Tibial nerve (tissue), 4 donors: ENCODE measurements at regions not wholly inside any gene's neighbourhood (a gene's known extent, or its start where the extent isn't known, plus 50 kb on each side); places are given as distances from the start of the nearest gene placed in this dataset.

ENCODE experiments used
- EP300 ChIP-seq, 2 donors: sonication (generic); formaldehyde crosslinking; IDR thresholded peaks; one replicate each; pipeline ENCODE4 v1.6.1; 2017; ENCODE audit warnings: antibody characterized with exemption in 2 of 2, mild to moderate bottlenecking in 1 of 2
- TF ChIP-seq, protein P1 (sequence below), 5 experiments: fragments of 200-600 bp in 3 of 5; fragments of 450-650 bp in 2 of 5; sonication (generic) in 3 of 5; IDR thresholded peaks; one replicate each; pipeline ENCODE4 v1.5.1; 2016 to 2019; ENCODE audit warnings: antibody characterized with exemption in 5 of 5, mild to moderate bottlenecking in 3 of 5, moderate library complexity in 2 of 5

DNA sequence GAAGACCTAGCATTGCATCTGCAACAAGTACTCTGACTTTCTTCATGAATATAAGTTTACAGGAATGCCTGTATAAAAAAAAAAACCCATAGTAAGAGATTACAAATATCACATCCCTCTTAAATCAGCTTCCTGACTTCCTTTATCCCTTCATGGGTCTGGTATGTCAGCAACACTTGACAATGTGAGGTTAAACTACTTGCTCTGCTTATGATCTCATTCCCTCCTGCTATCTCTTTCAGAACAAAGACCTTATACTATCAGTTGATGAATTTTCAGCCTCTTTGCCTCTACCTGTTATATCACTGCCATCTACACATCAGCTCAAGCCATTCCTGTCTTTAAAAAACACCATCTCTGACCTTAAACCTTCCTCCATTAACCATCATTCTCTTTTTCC lies 130.9 kb upstream of the SAMSN1 start:
- TF ChIP-seq, protein P1, sequence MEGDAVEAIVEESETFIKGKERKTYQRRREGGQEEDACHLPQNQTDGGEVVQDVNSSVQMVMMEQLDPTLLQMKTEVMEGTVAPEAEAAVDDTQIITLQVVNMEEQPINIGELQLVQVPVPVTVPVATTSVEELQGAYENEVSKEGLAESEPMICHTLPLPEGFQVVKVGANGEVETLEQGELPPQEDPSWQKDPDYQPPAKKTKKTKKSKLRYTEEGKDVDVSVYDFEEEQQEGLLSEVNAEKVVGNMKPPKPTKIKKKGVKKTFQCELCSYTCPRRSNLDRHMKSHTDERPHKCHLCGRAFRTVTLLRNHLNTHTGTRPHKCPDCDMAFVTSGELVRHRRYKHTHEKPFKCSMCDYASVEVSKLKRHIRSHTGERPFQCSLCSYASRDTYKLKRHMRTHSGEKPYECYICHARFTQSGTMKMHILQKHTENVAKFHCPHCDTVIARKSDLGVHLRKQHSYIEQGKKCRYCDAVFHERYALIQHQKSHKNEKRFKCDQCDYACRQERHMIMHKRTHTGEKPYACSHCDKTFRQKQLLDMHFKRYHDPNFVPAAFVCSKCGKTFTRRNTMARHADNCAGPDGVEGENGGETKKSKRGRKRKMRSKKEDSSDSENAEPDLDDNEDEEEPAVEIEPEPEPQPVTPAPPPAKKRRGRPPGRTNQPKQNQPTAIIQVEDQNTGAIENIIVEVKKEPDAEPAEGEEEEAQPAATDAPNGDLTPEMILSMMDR (IDR thresholded peaks at IDR 0.05) = no peak
- TF ChIP-seq EP300 (IDR thresholded peaks at IDR 0.05) = no peak
